C4-2B (cell line): ENCODE measurements at regions not wholly inside any gene's neighbourhood (a gene's known extent, or its start where the extent isn't known, plus 50 kb on each side); places are given as distances from the start of the nearest gene placed in this dataset.

ENCODE experiments used
- ZFX ChIP-seq: fragments of 450-650 bp; IDR thresholded peaks from 2 replicates; pipeline ENCODE4 v1.6.1; 2017
- TF ChIP-seq, protein P1 (sequence below): fragments of 450-650 bp; conservative IDR thresholded peaks from 2 replicates; pipeline ENCODE4 v1.5.1; 2017; ENCODE audit warnings: mild to moderate bottlenecking

DNA sequence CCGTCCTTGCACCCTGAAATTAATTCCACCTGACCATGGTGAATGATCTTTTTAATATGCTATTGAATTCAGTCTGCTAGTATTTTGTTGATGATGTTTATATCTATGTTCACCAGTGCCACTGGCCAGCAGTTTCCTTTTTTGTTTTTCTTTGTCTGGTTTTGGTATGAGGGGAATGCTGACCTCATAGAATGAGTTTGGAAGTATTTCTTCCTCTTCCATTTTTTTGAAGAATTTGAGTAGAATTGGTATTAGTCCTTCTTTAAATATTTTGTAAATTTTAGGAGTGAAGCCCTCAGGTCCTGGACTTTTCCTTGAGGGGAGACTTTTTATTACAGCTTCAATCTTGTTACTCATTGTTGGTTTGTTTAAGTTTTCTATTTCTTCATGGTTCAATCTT lies 231.6 kb downstream of the MRPL39 start:
- TF ChIP-seq ZFX, result no peak
- TF ChIP-seq, protein P1, sequence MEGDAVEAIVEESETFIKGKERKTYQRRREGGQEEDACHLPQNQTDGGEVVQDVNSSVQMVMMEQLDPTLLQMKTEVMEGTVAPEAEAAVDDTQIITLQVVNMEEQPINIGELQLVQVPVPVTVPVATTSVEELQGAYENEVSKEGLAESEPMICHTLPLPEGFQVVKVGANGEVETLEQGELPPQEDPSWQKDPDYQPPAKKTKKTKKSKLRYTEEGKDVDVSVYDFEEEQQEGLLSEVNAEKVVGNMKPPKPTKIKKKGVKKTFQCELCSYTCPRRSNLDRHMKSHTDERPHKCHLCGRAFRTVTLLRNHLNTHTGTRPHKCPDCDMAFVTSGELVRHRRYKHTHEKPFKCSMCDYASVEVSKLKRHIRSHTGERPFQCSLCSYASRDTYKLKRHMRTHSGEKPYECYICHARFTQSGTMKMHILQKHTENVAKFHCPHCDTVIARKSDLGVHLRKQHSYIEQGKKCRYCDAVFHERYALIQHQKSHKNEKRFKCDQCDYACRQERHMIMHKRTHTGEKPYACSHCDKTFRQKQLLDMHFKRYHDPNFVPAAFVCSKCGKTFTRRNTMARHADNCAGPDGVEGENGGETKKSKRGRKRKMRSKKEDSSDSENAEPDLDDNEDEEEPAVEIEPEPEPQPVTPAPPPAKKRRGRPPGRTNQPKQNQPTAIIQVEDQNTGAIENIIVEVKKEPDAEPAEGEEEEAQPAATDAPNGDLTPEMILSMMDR, result no peak
